ENCODE measurements at regions not wholly inside any gene's neighbourhood (a gene's known extent, or its start where the extent isn't known, plus 50 kb on each side); places are given as distances from the start of the nearest gene placed in this dataset.
A peak's percentile ranks its signal among the peaks of the same experiment; 100 is the strongest.

DNA sequence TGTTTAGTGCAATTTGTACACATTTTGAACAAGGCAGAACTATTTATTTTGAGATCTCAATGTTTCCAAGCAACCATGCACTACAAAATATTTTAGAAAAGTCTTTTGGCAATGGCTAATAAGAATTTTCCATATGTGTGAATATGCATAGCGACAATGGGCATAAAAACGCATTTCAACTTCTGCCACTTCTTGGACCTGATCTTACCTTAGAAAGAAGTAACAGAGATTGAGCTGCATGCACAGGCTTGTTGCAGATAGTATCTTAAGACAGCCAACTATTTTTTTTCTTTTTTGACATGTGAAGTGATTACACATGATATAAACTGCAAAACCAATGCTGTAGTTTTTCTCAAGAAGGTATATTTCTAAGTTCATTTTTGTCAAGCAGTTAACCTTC is 210.4 kb upstream of the PHACTR1 start:
- Histone ChIP-seq H3K36me3 (ENCODE audit: low read depth, missing control alignments) (no peaks in the 10 kb centered on the region), H3K9me3 (no peaks in the 10 kb centered on the region), H3K27me3 (no peaks in the 10 kb centered on the region), H3K4me1 (no peaks in the 10 kb centered on the region), H3K27ac (no peak overlapping the region), H3K4me3 (no peak overlapping the region)
- WGBS, 2 donors = 87 to 92% methylated on average over 2 of the region's 2 CpGs
- TF ChIP-seq POLR2A (IDR thresholded peaks at IDR 0.05) (no peak), CTCF (IDR thresholded peaks at IDR 0.05) (no peak)
- no peak for DNase-seq
- intact Hi-C loops (cut with DNase I; ENCODE audit: low total_unique reads) = no loop called here

- intact Hi-C loops (cut with DNase I; ENCODE audit: low total_unique reads) = no loop called here
- no peaks in the 10 kb centered on the region for H3K27me3 ChIP-seq
- H3K4me1 ChIP-seq = no peaks in the 10 kb centered on the region
- TF ChIP-seq POLR2A (IDR thresholded peaks at IDR 0.05) = no peak
- no peak for TF ChIP-seq CTCF (IDR thresholded peaks at IDR 0.05)
- no peaks in the 10 kb centered on the region for H3K36me3 ChIP-seq (ENCODE audit: low read depth, missing control alignments)
- 42 to 51% methylated on average over 3 of the region's 3 CpGs for WGBS, 2 donors
- no peak overlapping the region for H3K4me3 ChIP-seq
- H3K9me3 ChIP-seq = no peaks in the 10 kb centered on the region
- no peak overlapping the region for H3K27ac ChIP-seq
- no peak for DNase-seq
These were observed 208.9 kb upstream of the PHACTR1 start for GRCh38 chr6:12507636-12508035.

DNA sequence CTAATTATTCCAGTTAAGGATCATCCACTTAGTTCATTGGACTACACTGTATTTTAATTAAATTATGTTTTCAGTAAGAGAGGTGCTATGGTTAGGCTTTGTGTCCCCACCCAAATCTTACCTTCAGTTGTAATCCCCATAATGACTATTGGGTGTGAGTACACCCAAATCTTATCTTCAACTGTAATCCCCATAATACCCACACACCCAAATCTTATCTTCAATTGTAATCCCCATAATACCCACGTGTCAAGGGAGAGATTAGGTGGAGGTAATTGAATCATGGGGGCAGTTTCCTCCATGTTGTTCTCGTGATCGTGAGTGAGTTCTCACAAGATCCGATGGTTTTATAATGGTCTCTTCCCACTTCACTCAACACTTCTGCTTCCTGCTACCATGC is 208.0 kb upstream of the PHACTR1 start:
- Histone ChIP-seq H3K27ac (no peak overlapping the region), H3K9me3 (no peaks in the 10 kb centered on the region), H3K4me3 (no peak overlapping the region), H3K27me3 (no peaks in the 10 kb centered on the region), H3K36me3 (ENCODE audit: low read depth, missing control alignments) (no peaks in the 10 kb centered on the region), H3K4me1 (no peaks in the 10 kb centered on the region)
- TF ChIP-seq CTCF (IDR thresholded peaks at IDR 0.05) = no peak
- TF ChIP-seq POLR2A (IDR thresholded peaks at IDR 0.05) = no peak
- no peak for DNase-seq
- intact Hi-C loops (cut with DNase I; ENCODE audit: low total_unique reads) = no loop called here
- WGBS, 2 donors = 85 to 89% methylated on average over 4 of the region's 4 CpGs

- no peaks in the 10 kb centered on the region for H3K4me1 ChIP-seq
- no peak overlapping the region for H3K27ac ChIP-seq
- intact Hi-C loops (cut with DNase I; ENCODE audit: low total_unique reads) = no loop called here
- 89% methylated on average over 1 of the region's 1 CpG for WGBS, 2 donors
- H3K4me3 ChIP-seq = no peak overlapping the region
- no peak for DNase-seq
- no peaks in the 10 kb centered on the region for H3K9me3 ChIP-seq
- H3K36me3 ChIP-seq (ENCODE audit: low read depth, missing control alignments) = no peaks in the 10 kb centered on the region
- H3K27me3 ChIP-seq = no peaks in the 10 kb centered on the region
- TF ChIP-seq CTCF (IDR thresholded peaks at IDR 0.05) (no peak), POLR2A (IDR thresholded peaks at IDR 0.05) (no peak)
These were observed 207.5 kb upstream of the PHACTR1 start for GRCh38 chr6:12509060-12509459.

DNA sequence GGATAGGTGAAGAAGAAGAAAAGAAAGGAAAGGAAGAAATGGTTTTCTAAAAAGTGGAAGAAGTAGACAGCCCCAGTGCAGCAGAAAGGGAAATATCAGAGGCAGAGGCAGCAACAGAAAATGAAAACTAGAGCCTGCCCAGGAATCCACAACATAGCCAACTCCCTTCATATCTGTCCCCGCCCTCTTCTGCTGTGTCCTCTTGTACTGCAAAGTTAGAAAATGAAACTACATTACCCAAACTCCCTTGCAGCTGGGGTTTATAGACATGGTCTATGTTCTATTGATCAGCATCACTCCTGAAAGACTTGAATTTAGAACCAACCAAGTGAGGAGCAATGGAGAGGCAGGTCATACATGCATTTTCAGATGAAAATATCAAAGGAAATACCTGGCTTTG is 200.5 kb upstream of the PHACTR1 start:
- H3K4me1 ChIP-seq = no peaks in the 10 kb centered on the region
- intact Hi-C loops (cut with DNase I; ENCODE audit: low total_unique reads) = no loop called here
- peak; percentile 27 for DNase-seq
- WGBS, 2 donors = 23 to 63% methylated on average over 1 of the region's 1 CpG
- no peak overlapping the region for H3K4me3 ChIP-seq
- H3K27me3 ChIP-seq = no peaks in the 10 kb centered on the region
- TF ChIP-seq CTCF (IDR thresholded peaks at IDR 0.05) (no peak), POLR2A (IDR thresholded peaks at IDR 0.05) (no peak)
- H3K9me3 ChIP-seq = no peaks in the 10 kb centered on the region
- H3K27ac ChIP-seq = no peak overlapping the region
- no peaks in the 10 kb centered on the region for H3K36me3 ChIP-seq (ENCODE audit: low read depth, missing control alignments)

Data from testis (tissue), 2 donors.